GM12873 (cell line): ENCODE measurements at regions not wholly inside any gene's neighbourhood (a gene's known extent, or its start where the extent isn't known, plus 50 kb on each side); places are given as distances from the start of the nearest gene placed in this dataset.

Source experiments
- CTCF ChIP-seq: IDR thresholded peaks from 2 replicates; pipeline ENCODE4 v1.5.1; 2012; ENCODE audit warnings: low read depth, mild to moderate bottlenecking, moderate library complexity, low read length, control low read depth; ENCODE audit not compliant: insufficient read depth; ENCODE audit errors: missing control alignments

- TF ChIP-seq CTCF, result no peak
Measured at GRCh38 chr14:87312169-87312893, 680.7 kb downstream of the GALC start.

DNA sequence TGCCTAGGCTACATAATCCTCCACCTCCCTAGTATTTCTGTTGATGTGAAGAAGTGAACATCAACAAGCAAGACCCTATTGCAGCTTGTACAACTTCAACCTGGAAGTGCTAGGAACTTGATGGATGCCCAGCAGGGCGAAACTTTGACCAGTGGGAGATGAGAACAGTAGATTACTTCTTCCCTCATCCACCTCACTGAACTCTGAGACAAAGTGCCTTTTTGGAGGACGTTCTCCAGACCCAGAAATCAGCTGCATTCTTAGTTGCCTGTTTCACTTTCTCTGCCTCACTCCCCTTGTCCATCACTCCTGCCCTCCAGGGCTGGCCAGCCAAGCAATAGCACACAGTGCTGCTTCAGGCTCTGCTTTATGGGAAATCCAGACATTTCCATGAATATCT lies 683.4 kb downstream of the GALC start:
- no peak for TF ChIP-seq CTCF

GRCh38 chr14:87306409-87307168 lies 686.4 kb downstream of the GALC start:
- no peak for TF ChIP-seq CTCF

DNA sequence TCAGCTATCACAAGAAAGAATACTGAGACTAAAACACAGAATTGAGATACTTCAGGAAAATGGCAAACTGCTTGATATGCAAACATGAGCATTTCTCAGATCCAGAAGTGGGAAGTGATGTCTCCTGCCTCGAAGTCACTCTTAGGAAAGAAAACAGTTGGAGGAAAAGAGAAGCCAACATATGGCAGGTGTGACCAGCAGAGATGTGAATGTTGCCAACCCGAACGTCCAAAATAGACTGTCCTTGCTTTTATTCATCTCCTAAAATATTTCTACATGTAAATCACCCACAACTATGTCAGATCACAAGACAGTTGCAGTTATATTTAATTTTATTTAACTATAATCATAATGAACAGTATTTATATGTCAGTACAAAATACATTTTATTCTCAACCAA lies 687.6 kb downstream of the GALC start:
- no peak for TF ChIP-seq CTCF

DNA sequence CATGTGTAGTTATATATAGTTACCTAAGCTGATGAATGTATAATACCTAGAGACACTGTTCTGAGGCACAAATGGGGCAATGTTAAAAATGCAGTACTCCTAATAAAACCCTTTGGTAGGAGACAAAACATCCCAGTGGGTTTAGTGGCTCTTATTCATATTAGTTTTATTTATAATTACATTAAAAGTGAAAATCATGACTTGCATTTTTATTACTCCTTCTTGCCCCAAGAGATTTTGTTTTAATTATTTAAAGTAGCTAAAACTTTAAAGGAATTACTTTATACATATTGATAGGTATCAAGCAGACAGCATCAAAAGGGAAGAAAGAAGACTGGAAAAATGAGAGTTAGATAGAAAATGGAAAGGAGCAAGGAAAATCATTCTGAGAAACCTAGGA lies 688.6 kb downstream of the GALC start:
- no peak for TF ChIP-seq CTCF

DNA sequence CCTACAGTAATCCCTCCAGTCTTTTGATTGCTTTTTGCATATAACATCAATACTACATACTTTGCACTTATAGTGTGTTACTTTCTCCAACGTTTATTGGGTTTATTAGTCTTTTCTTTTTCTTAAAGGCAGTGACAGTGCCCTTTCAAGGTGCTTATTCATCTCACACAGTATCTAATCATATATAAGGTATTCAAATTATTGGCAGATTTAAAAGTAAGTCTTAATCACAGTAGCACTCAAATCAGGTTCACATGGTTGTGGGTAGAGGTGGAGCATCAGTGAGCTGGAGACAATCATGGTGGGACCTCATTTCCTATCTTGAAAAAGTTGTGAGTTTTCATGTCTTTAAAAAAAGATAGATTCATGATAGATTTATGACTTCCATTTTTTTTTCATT lies 706.2 kb downstream of the GALC start:
- TF ChIP-seq CTCF, result no peak

GRCh38 chr14:87286191-87286590 lies 706.8 kb downstream of the GALC start:
- TF ChIP-seq CTCF, result no peak
